K562 (cell line): ENCODE measurements at regions not wholly inside any gene's neighbourhood (a gene's known extent, or its start where the extent isn't known, plus 50 kb on each side); places are given as distances from the start of the nearest gene placed in this dataset.

Experiments used
- ATAC-seq: fragments of 200-7000 bp; cut with Tn5 transposase; 3 replicates; pipeline ENCODE4 v1.9.1; 2020; ENCODE audit warnings: moderate library complexity
- BruUV-seq: library from RNA; stranded (reverse); fragments of 400-500 nt; replicated peaks from 2 replicates; lab custom pipeline; 2021; lab: Mats Ljungman, UMichigan
- CTCF ChIA-PET: fragments of 300-600 bp; formaldehyde crosslinking; extraction: SDS; loops from one replicate; lab custom pipeline; 2021; ENCODE audit warnings: low intra/inter-chr PET ratio; lab: Yijun Ruan, JAX
- POLR2A ChIA-PET: fragments of 300-600, 350-650 bp; sonication (Branson Sonifier 250); formaldehyde crosslinking; extraction: SDS; loops from one replicate; lab custom pipeline; 2021; ENCODE audit warnings: antibody characterized with exemption, inconsistent platforms; lab: Yijun Ruan, JAX
- DNase-seq, 4 experiments: peaks; one replicate each; pipeline versions ENCODE4 v3.0.0 to v3.0.0-alpha.2; 2011 to 2018; ENCODE audit warnings: low spot score in 3 of 4, mixed read lengths in 3 of 4; ENCODE audit errors: extremely low read depth in 1 of 4
- FAIRE-seq: peaks from 2 replicates; lab custom pipeline; 2011; peaks lifted over from hg19 to GRCh38; lab: Jason Lieb, UNC
- H2AFZ ChIP-seq: 2 replicates; pipeline ENCODE4 v1.6.0; 2011; ENCODE audit warnings: low read depth, low read length, control low read depth, inconsistent platforms
- H3K27ac ChIP-seq: fragments of 200-600 bp; 3 replicates; pipeline ENCODE4 v1.8.0; 2011; ENCODE audit warnings: low read depth, mild to moderate bottlenecking, control low read depth, inconsistent platforms, low read length, moderate library complexity, mixed read lengths; ENCODE audit errors: extremely low read depth
- H3K27me3 ChIP-seq, 2 experiments: fragments of 300-600 bp in 1 of 2; 2 replicates in 1 of 2; 3 replicates in 1 of 2; pipeline versions ENCODE4 v1.6.0 to v1.8.0; 2011; ENCODE audit warnings: inconsistent platforms in 2 of 2, low read length in 2 of 2, mild to moderate bottlenecking in 1 of 2, mixed read lengths in 1 of 2, moderate library complexity in 1 of 2; ENCODE audit not compliant: control insufficient read depth in 2 of 2, insufficient read depth in 2 of 2
- H3K36me3 ChIP-seq: fragments of 300-600 bp; 3 replicates; pipeline ENCODE4 v1.8.0; 2011; ENCODE audit warnings: mild to moderate bottlenecking, low read length, inconsistent platforms; ENCODE audit not compliant: control insufficient read depth, insufficient read depth
- H3K4me1 ChIP-seq, 2 experiments: fragments of 200-600 bp in 1 of 2; replicated peaks in 1 of 2; 2 replicates in 1 of 2; 3 replicates in 1 of 2; pipeline versions ENCODE4 v1.5.1 to v1.8.0; 2011; ENCODE audit warnings: inconsistent platforms in 2 of 2, low read length in 2 of 2, mild to moderate bottlenecking in 1 of 2, mixed read lengths in 1 of 2, moderate library complexity in 1 of 2; ENCODE audit not compliant: control insufficient read depth in 2 of 2, insufficient read depth in 2 of 2
- H3K4me2 ChIP-seq: 2 replicates; pipeline ENCODE4 v1.6.1; 2011; ENCODE audit warnings: low read length, control low read depth, inconsistent platforms, mixed read lengths; ENCODE audit not compliant: insufficient read depth
- H3K4me3 ChIP-seq: fragments of 200-600 bp; sonication (generic), shearing (Covaris generic); 2 replicates; pipeline ENCODE4 v1.5.1; 2016; ENCODE audit warnings: control low read depth, inconsistent platforms
- H3K79me2 ChIP-seq: fragments of 200-600 bp; 3 replicates; pipeline ENCODE4 v1.8.0; 2011; ENCODE audit warnings: low read length, inconsistent platforms; ENCODE audit not compliant: control insufficient read depth, insufficient read depth
- H3K9ac ChIP-seq, 2 experiments: 2 replicates each; pipeline versions ENCODE4 v1.6.0 to v1.6.1; 2011; ENCODE audit warnings: low read depth in 2 of 2, low read length in 2 of 2, control low read depth in 1 of 2, inconsistent platforms in 1 of 2, mild to moderate bottlenecking in 1 of 2, mixed read lengths in 1 of 2; ENCODE audit not compliant: insufficient read depth in 1 of 2
- H3K9me1 ChIP-seq: one replicate; pipeline ENCODE4 v1.6.0; 2011; ENCODE audit warnings: inconsistent platforms, mild to moderate bottlenecking, low read length, moderate library complexity; ENCODE audit not compliant: control insufficient read depth, insufficient read depth
- H3K9me3 ChIP-seq: replicated peaks from 2 replicates; pipeline ENCODE4 v1.5.1; 2011; ENCODE audit warnings: low read depth, low read length, inconsistent platforms; ENCODE audit not compliant: control insufficient read depth, insufficient read depth
- H4K20me1 ChIP-seq: replicated peaks from 2 replicates; pipeline ENCODE4 v1.6.1; 2011; ENCODE audit warnings: low read length, inconsistent platforms, mixed read lengths; ENCODE audit not compliant: control insufficient read depth, insufficient read depth
- ELF4 ChIP-seq: fragments of 450-650 bp; formaldehyde crosslinking; IDR thresholded peaks from 2 replicates; pipeline ENCODE4 v1.4.0; 2022; ENCODE audit warnings: missing genetic modification characterization
- ERF ChIP-seq: fragments of 450-650 bp; formaldehyde crosslinking; IDR thresholded peaks from 2 replicates; pipeline ENCODE4 v1.4.0; 2020; ENCODE audit warnings: mild to moderate bottlenecking, mixed read lengths
- FOSL1 ChIP-seq: fragments of 200-800 bp; sonication (Bioruptor generic); conservative IDR thresholded peaks from 2 replicates; pipeline ENCODE4 v1.6.1; 2016; ENCODE audit warnings: missing genetic modification characterization, missing compliant biosample characterization
- KHSRP ChIP-seq: fragments of 450-650 bp; IDR thresholded peaks from 2 replicates; pipeline ENCODE4 v1.6.1; 2017
- MAZ ChIP-seq, 2 experiments: fragments of 450-650 bp in 1 of 2; sonication (generic) in 1 of 2; formaldehyde crosslinking; IDR thresholded peaks in 1 of 2; conservative IDR thresholded peaks in 1 of 2; 2 replicates each; pipeline versions ENCODE4 v1.4.0 to v1.5.0; 2020; ENCODE audit warnings: mild to moderate bottlenecking in 1 of 2, missing genetic modification reagents in 1 of 2
- POLR2H ChIP-seq: IDR thresholded peaks from 2 replicates; pipeline ENCODE4 v1.6.1; 2016; ENCODE audit warnings: missing genetic modification characterization, low read depth, mild to moderate bottlenecking, control low read depth, missing compliant biosample characterization, moderate library complexity
- PTRF ChIP-seq: fragments of 450-650 bp; IDR thresholded peaks from 2 replicates; pipeline ENCODE4 v1.6.1; 2016; ENCODE audit warnings: mild to moderate bottlenecking, missing genetic modification characterization, missing compliant biosample characterization
- PYGO2 ChIP-seq: fragments of 450-650 bp; IDR thresholded peaks from 2 replicates; pipeline ENCODE4 v1.6.1; 2016; ENCODE audit warnings: mild to moderate bottlenecking, missing genetic modification characterization, moderate library complexity, missing compliant biosample characterization
- SIX5 ChIP-seq, 2 experiments: IDR thresholded peaks; 2 replicates each; pipeline ENCODE4 v1.6.1; 2011; ENCODE audit warnings: low read length in 2 of 2, borderline replicate concordance in 1 of 2, low read depth in 1 of 2, mild to moderate bottlenecking in 1 of 2, moderate library complexity in 1 of 2; ENCODE audit not compliant: insufficient read depth in 1 of 2
- ZNF561 ChIP-seq: fragments of 450-650 bp; formaldehyde crosslinking; conservative IDR thresholded peaks from 2 replicates; pipeline ENCODE4 v1.4.0; 2020; ENCODE audit warnings: mild to moderate bottlenecking, moderate library complexity
- WGBS: fragments of 100-300 bp; shearing (Covaris generic); methylation state at CpG from one replicate; pipeline ENCODE4 v1.1.6; 2016; ENCODE audit warnings: low coverage, mixed read lengths; ENCODE audit not compliant: insufficient coverage; ENCODE audit errors: missing lambda C conversion rate; 5-methylcytosine and 5-hydroxymethylcytosine counted together
- in situ Hi-C: fragments of 300-500 bp; cut with MboI; formaldehyde crosslinking; loops from 4 replicates; pipeline ENCODE4 v1.15.0; 2018; ENCODE audit warnings: inconsistent platforms, mixed read lengths
- intact Hi-C: fragments of 100-400 bp; cut with micrococcal nuclease; formaldehyde crosslinking; loops from 2 replicates; pipeline ENCODE4 v1.14.2; 2022
- TF ChIP-seq, protein P1 (sequence below), 2 experiments: IDR thresholded peaks in 1 of 2; conservative IDR thresholded peaks in 1 of 2; 2 replicates each; pipeline ENCODE4 v1.6.1; 2016; ENCODE audit warnings: low read depth in 2 of 2, mild to moderate bottlenecking in 1 of 2, missing compliant biosample characterization in 1 of 2, missing genetic modification characterization in 1 of 2, moderate library complexity in 1 of 2
- TF ChIP-seq, protein P2 (sequence below): fragments of 450-650 bp; formaldehyde crosslinking; IDR thresholded peaks from 2 replicates; pipeline ENCODE4 v1.4.0; 2020; ENCODE audit warnings: mild to moderate bottlenecking, mixed read lengths
- TF ChIP-seq, protein P3 (sequence below): fragments of 250-450 bp; sonication (Bioruptor Pico); IDR thresholded peaks from 2 replicates; pipeline ENCODE4 v1.4.0; 2020; ENCODE audit warnings: mild to moderate bottlenecking, moderate library complexity
- TF ChIP-seq, protein P4 (sequence below): fragments of 450-650 bp; IDR thresholded peaks from 2 replicates; pipeline ENCODE4 v1.6.1; 2016; ENCODE audit warnings: antibody characterized with exemption

DNA sequence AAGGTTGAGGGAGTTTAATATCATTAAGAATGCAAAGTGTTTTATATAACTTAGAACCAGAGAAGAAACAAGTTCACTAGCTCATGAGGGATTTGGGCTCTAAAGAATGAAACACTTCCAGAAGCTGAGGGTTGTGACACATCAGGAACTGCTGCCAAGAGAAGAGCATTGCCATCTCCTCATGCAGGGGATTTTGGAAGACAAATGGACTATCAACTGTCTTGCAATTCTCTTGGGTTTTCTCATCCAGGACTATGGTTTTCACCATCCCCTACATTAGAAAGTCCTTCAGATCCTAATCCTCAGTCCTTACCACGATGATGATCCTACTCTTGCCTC is 59.7 kb upstream of the KL start:
- in situ Hi-C loops, result no loop called here
- H3K27ac ChIP-seq, result no peak overlapping the region
- TF ChIP-seq KHSRP, result no peak
- TF ChIP-seq ZNF561 (CRISPR knock-in tag), result no peak
- no peak for TF ChIP-seq MAZ (CRISPR knock-in tag; conservative IDR thresholded peaks at IDR 0.05 in 1 of 2, IDR thresholded peaks at IDR 0.05 in 1 of 2)
- TF ChIP-seq, protein P1, sequence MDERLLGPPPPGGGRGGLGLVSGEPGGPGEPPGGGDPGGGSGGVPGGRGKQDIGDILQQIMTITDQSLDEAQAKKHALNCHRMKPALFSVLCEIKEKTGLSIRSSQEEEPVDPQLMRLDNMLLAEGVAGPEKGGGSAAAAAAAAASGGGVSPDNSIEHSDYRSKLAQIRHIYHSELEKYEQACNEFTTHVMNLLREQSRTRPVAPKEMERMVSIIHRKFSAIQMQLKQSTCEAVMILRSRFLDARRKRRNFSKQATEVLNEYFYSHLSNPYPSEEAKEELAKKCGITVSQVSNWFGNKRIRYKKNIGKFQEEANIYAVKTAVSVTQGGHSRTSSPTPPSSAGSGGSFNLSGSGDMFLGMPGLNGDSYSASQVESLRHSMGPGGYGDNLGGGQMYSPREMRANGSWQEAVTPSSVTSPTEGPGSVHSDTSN (CRISPR knock-in tag; IDR thresholded peaks at IDR 0.05; ENCODE audit: low read depth), result no peak
- TF ChIP-seq, protein P1 (tag; conservative IDR thresholded peaks at IDR 0.05; ENCODE audit: low read depth), result no peak
- TF ChIP-seq PYGO2 (tag), result no peak
- no peak for TF ChIP-seq PTRF (tag)
- TF ChIP-seq POLR2H (tag), result no peak
- TF ChIP-seq, protein P2, sequence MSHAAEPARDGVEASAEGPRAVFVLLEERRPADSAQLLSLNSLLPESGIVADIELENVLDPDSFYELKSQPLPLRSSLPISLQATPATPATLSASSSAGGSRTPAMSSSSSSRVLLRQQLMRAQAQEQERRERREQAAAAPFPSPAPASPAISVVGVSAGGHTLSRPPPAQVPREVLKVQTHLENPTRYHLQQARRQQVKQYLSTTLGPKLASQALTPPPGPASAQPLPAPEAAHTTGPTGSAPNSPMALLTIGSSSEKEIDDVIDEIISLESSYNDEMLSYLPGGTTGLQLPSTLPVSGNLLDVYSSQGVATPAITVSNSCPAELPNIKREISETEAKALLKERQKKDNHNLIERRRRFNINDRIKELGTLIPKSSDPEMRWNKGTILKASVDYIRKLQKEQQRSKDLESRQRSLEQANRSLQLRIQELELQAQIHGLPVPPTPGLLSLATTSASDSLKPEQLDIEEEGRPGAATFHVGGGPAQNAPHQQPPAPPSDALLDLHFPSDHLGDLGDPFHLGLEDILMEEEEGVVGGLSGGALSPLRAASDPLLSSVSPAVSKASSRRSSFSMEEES (CRISPR knock-in tag), result no peak
- no peak for TF ChIP-seq ERF (CRISPR knock-in tag)
- no peak for TF ChIP-seq FOSL1 (tag)
- TF ChIP-seq ELF4 (CRISPR knock-in tag), result no peak
- TF ChIP-seq, protein P3, sequence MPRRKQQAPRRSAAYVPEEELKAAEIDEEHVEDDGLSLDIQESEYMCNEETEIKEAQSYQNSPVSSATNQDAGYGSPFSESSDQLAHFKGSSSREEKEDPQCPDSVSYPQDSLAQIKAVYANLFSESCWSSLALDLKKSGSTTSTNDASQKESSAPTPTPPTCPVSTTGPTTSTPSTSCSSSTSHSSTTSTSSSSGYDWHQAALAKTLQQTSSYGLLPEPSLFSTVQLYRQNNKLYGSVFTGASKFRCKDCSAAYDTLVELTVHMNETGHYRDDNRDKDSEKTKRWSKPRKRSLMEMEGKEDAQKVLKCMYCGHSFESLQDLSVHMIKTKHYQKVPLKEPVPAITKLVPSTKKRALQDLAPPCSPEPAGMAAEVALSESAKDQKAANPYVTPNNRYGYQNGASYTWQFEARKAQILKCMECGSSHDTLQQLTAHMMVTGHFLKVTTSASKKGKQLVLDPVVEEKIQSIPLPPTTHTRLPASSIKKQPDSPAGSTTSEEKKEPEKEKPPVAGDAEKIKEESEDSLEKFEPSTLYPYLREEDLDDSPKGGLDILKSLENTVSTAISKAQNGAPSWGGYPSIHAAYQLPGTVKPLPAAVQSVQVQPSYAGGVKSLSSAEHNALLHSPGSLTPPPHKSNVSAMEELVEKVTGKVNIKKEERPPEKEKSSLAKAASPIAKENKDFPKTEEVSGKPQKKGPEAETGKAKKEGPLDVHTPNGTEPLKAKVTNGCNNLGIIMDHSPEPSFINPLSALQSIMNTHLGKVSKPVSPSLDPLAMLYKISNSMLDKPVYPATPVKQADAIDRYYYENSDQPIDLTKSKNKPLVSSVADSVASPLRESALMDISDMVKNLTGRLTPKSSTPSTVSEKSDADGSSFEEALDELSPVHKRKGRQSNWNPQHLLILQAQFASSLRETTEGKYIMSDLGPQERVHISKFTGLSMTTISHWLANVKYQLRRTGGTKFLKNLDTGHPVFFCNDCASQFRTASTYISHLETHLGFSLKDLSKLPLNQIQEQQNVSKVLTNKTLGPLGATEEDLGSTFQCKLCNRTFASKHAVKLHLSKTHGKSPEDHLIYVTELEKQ (CRISPR knock-in tag), result no peak
- TF ChIP-seq, protein P4, sequence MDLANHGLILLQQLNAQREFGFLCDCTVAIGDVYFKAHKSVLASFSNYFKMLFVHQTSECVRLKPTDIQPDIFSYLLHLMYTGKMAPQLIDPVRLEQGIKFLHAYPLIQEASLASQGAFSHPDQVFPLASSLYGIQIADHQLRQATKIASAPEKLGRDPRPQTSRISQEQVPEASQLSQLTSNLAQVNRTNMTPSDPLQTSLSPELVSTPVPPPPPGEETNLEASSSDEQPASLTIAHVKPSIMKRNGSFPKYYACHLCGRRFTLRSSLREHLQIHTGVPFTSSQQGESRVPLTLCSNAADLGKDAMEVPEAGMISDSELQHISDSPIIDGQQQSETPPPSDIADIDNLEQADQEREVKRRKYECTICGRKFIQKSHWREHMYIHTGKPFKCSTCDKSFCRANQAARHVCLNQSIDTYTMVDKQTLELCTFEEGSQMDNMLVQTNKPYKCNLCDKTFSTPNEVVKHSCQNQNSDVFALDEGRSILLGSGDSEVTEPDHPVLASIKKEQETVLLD, result no peak
- no peak for TF ChIP-seq SIX5 (IDR thresholded peaks at IDR 0.05; ENCODE audit: borderline replicate concordance in 1 of 2, insufficient read depth in 1 of 2, low read depth in 1 of 2, low read length in 2 of 2)

More for the DNA sequence above, 59.7 kb upstream of the KL start:
- ChIA-PET CTCF (no interaction called here), POLR2A (no interaction called here)
- Histone ChIP-seq H3K9ac (no peak overlapping the region), H3K9me1 (no peaks in the 10 kb centered on the region), H3K4me2 (no peak overlapping the region), H3K27me3 (peaks cover 0 to 6% of the 10 kb centered on the region in 2 experiments; a peak in 2 of 5 replicates), H3K79me2 (no peaks in the 10 kb centered on the region), H3K9me3 (no peaks in the 10 kb centered on the region), H2AFZ (no peak overlapping the region), H4K20me1 (no peaks in the 10 kb centered on the region; the same call in 1 of the 2 replicates), H3K4me1 (no peaks in the 10 kb centered on the region), H3K36me3 (no peaks in the 10 kb centered on the region), H3K4me3 (no peak overlapping the region)
- BruUV-seq, result no TSS peak
- FAIRE-seq (no peak), DNase-seq (no peak), ATAC-seq (no peak)
- intact Hi-C loops, result no loop called here
- 0% methylated on average over 1 of the region's 1 CpG for WGBS
